ENCODE measurements at regions not wholly inside any gene's neighbourhood (a gene's known extent, or its start where the extent isn't known, plus 50 kb on each side); places are given as distances from the start of the nearest gene placed in this dataset.
"Not testable (repeated sequence)": the region's sequence is repeated elsewhere in the genome, so short reads cannot be mapped to it uniquely, and the experiment has no call there.

GRCh38 chr9:63979741-63980140, 1305.3 kb downstream of the FOXD4L5 start:
- TF ChIP-seq CTCF (optimal IDR thresholded peaks at IDR 0.05 in 1 of 3, IDR thresholded peaks at IDR 0.05 in 1 of 3, conservative IDR thresholded peaks at IDR 0.05 in 1 of 3; ENCODE audit: extremely low read depth in 1 of 3, insufficient read depth in 2 of 3, low read length in 3 of 3); EZH2 (IDR thresholded peaks at IDR 0.05; ENCODE audit: low read length): not testable (repeated sequence)
